A204.1 (cell line): ENCODE measurements at regions not wholly inside any gene's neighbourhood (a gene's known extent, or its start where the extent isn't known, plus 50 kb on each side); places are given as distances from the start of the nearest gene placed in this dataset.

Experiments used
- FAIRE-seq: peaks from 2 replicates; lab custom pipeline; 2012; peaks lifted over from hg19 to GRCh38; lab: Jason Lieb, UNC

DNA sequence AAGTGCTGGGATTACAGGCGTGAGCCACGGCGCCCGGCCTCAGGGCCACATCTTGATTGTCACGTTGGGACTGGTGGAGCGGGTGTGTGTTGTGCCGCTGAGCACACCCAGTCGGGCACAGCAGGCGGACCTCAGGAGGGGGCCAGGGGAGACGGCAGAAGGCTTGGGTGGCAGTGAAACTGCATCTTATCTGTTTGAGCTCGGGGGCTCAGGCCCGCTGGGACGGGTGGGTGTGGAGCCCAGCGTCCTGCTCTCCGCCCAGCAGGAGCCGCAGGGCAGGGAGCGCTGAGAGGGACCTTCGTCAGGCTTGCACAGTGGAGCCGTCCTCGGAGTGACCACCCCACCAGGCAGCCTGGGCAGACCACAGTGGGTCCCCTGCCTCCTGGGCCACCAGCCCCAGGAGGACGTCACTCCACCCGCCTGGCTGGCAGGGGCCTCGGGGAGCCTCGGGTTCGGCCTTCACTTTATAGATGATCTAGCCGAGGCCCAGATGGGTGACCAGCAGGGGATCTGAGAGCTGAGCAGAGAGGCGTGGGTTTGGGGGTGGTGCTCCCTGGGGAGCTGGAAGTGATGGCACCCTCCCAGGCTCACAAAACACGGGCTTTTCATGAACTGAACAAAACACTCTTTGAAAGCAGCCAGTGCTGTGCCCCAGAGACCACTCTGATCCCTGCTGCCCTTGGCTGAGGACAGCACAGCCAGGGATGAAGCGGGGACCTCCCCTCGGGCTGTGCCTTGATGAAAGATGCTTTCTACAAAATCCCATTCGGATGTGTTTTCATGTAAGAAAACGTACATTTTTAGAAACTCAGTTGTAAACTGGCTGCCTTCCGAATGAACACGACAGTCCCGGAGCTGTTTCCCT lies 181.1 kb downstream of the SEC14L1 start:
- peak; percentile 40 for FAIRE-seq

DNA sequence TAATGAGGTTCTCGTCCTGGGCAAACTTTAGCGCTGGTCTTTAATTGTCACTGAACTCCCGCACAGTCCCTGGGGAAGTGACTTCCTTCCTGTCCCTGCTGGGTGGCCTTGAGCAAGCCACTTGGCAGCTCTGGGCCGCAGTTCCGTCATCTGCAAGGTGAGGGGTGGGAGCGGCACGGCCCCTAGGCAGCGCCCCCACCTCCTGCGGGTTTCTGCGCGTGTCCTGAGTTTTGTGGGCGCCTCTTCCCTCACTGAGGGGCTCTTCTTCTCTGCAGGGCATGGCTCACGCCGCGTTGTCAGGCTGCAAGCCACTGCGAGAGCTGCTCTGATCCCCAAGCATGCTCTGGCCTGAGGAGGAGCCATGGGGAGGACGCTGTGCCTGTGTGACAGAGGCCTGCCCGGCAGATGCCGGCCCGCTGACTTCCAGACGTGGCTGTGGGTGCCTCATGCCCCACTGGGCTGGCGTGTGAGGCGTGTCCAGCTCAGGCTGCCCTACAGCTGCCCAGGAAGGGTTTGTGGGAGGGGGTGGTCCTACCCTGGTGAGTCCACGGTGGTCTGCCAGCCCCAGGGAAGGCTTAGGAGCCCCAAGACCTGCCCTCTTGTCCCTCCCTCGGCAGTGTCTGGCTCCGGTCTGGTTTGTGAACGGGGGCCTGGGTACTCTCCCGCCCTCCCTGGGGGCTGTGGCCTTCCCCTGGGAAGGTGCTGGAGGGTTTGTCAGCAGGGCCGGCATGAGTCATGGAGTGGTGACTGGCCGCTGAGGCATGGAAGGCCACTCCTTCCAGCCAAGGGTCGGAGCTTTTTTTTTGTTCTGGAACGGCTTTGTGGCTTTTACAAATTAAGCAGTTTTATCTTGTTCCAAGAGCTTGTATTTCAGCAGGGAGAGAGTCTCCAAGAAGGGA lies 182.0 kb downstream of the SEC14L1 start:
- peak; percentile 85 for FAIRE-seq

GRCh38 chr17:77323413-77324171 lies 182.8 kb downstream of the SEC14L1 start:
- no peak for FAIRE-seq

GRCh38 chr17:77324227-77324626 lies 183.5 kb downstream of the SEC14L1 start:
- FAIRE-seq = no peak

DNA sequence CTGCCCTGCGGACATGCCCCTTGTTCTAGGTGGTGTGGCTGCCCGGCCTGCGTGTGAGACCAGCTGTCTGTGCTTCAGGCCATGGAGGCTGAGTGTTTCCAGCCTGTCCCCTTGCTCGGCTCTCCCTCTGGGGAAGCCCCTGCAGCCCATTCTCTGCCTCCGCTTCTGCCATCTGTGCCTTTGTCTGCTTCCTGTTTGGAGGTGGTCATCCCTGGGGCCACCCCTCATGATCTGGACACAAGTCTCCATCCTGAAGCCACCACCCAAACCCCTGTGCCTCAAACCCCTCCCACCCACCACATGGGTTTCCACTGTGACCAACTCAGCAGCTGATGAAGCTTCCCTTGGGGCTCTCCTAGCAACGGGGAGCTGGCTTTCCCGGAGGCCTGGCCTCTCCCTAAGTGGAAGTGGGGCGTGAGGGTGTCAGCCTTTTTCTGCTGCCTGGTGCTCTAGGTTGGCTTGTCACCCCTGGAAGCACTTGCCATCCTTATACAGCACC lies 184.9 kb downstream of the SEC14L1 start:
- no peak for FAIRE-seq

DNA sequence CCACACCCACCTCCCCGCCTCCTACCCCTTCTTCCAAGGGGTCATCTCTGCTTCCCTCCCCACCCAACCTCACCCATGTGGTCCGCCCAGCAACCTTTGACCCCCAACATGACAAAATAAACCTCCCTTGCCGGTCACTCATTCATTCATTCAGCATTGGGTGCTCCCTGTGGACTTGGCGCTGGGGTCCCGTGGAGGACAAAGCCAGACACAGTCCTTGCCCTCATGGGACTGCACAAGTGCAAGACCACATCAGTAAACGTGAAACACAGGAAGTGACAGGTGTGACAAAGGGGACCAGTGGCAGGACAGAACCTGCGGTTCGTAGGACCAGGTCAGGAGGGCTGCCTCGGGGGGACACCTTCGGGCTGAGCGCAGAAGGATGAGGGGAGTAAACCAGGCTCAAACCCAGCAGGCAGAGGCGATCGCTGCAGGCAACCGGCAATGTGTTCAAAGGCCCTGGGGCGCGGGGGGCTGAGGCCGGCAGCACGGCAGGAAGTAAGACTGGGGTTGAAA lies 185.4 kb downstream of the SEC14L1 start:
- FAIRE-seq = no peak

- FAIRE-seq = no peak
These were observed 185.9 kb downstream of the SEC14L1 start for GRCh38 chr17:77326636-77327035.

DNA sequence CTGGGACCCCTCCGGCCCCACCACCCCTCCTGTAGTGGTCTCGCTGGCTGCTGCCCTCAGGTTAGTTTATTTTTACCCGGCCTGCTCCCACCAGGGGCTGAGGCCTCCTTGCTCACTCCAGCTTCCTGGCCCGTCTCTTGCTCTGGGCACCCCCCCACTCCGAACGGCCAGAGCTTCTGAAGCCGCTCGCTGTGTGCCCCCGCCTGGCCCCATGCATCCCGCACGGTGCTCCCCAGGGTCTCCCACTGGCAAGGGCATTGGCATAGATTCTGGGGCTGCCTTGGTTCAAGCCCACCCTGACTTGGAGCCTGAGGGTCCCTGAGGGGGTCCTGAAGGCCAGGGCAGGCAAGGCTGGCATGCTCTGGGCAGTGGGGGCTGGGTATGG lies 186.4 kb downstream of the SEC14L1 start:
- no peak for FAIRE-seq

- no peak for FAIRE-seq
These were observed 187.0 kb downstream of the SEC14L1 start for GRCh38 chr17:77327566-77328464.

GRCh38 chr17:77328823-77329740 lies 188.3 kb downstream of the SEC14L1 start:
- no peak for FAIRE-seq

- no peak for FAIRE-seq
These were observed 189.2 kb downstream of the SEC14L1 start for GRCh38 chr17:77329741-77330531.

DNA sequence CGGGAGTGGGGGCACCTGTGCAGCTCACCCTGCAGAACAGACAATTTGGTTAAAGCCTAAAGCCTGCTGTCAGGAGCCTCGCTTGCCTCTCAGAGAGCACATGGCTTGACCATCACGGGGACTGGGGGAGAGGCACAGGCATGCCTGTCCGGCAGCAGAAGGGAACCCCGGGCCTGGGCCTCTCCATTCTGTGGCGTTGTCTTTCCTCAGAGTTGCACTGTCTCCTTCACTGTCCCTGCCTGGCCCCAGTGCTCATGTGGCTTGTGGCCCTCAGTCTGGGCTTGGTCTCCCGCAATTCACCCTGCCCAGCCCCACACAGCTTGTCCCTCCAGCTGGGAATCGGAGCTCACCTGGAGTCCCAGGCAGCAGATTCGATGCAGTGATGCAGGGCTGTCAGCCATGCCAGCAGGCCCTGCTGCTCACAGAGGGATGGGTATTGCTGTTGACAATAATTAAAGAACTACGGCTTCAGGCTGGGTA lies 189.9 kb downstream of the SEC14L1 start:
- no peak for FAIRE-seq

GRCh38 chr17:77331301-77331864 lies 190.6 kb downstream of the SEC14L1 start:
- no peak for FAIRE-seq

DNA sequence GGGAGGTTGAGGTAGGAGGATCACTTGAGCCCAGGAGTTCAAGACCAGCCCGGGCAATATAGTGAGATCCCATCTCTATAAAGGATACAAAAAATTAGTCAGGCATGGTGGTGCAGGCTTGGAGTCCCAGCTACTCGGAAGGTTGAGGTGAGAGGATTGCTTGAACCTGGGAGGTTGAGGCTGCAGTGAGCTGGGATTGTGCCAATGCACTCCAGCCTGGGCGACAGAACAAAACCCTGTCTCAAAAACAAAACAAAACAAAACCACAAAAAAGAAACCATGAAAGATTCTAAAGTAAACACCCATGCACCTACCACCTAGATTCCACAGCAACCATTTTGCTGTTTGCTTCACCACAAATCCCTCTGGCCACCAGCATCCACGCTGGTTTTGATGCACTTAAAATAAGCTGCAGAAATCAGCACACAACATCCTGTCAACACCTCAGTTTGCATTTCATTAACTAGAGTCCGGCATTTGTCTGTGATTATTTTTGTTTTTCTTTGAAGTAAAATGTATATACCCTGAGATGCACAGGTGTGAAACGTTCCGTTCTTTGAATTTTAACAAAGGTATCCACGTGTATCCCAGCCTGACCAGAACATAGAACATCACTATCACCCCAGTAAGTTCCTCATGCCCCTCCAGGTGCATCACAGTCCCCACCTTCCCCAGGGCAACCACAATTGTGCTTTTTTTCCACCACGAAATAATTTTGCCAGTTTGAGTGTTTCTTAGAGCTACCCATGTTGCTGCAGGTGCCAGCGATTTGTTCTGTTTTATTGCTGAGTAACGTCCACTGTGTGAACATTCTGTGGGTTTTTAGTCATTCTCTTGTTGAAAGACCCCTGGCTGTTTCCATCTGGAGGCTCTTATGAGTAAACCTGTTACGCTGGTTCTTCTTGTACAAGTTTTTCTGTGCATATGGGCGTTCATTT lies 191.5 kb downstream of the SEC14L1 start:
- no peak for FAIRE-seq

DNA sequence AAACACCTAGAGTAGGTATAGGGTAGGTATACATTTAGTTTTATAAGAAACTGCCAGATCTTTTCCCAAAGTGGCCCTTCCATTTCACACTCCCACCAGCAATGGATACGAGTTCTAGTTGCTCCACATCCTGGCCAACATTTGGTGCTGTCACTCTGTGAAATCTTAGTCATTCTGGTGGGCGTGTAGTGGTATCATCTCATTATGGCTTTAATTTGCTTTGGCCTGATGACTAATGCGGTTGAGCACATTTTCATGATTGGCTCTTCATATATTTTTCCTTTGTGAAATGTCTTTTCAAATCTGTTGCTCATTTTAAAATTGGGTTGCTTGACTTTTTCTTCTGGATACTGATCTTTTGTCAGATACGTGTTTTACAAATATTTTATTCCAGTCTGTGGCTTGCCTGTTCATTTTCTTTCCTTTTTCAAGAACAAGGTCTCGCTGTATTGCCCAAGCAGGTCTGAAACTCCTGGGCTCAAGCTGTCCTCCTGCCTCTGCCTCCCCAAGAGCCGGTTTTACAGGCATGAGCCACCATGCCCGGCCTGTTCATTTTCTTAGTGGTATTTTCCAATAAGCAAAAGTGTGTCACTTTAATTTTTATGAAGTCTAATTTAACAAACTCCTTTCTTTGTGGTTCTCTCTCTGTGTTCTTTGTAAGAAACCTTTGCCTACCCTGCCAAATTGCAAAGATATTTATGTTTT lies 192.4 kb downstream of the SEC14L1 start:
- FAIRE-seq = no peak

- no peak for FAIRE-seq
These were observed 196.4 kb downstream of the SEC14L1 start for GRCh38 chr17:77337150-77337549.

GRCh38 chr17:77341069-77341541 lies 200.3 kb downstream of the SEC14L1 start:
- FAIRE-seq = no peak
